Lower lobe of right lung (tissue), 2 donors: ENCODE measurements at regions not wholly inside any gene's neighbourhood (a gene's known extent, or its start where the extent isn't known, plus 50 kb on each side); places are given as distances from the start of the nearest gene placed in this dataset.

Experiments used
- ATAC-seq, 2 donors: fragments of 200-7000 bp; cut with Tn5 transposase; one replicate each; pipeline ENCODE4 v1.9.1; 2020 to 2022; ENCODE audit warnings: mild to moderate bottlenecking in 2 of 2, moderate library complexity in 2 of 2
- DNase-seq: peaks from one replicate; pipeline ENCODE4 v3.0.0-alpha.2; 2020
- H3K27ac ChIP-seq: fragments of 200-600 bp; one replicate; pipeline ENCODE4 v1.8.0; 2022
- H3K27me3 ChIP-seq: fragments of 200-600 bp; one replicate; pipeline ENCODE4 v1.8.0; 2022; ENCODE audit warnings: low read depth
- H3K36me3 ChIP-seq: fragments of 200-600 bp; one replicate; pipeline ENCODE4 v1.8.0; 2022; ENCODE audit warnings: mild to moderate bottlenecking
- H3K4me1 ChIP-seq: fragments of 200-600 bp; one replicate; pipeline ENCODE4 v1.8.0; 2022
- H3K4me3 ChIP-seq: fragments of 200-600 bp; one replicate; pipeline ENCODE4 v1.8.0; 2022; ENCODE audit warnings: mild to moderate bottlenecking
- H3K9me3 ChIP-seq: fragments of 200-600 bp; one replicate; pipeline ENCODE4 v1.8.0; 2022
- CTCF ChIP-seq: fragments of 200-600 bp; IDR thresholded peaks from one replicate; pipeline ENCODE4 v1.8.0; 2022; ENCODE audit warnings: antibody characterized with exemption, mild to moderate bottlenecking
- intact Hi-C: fragments of 100-400 bp; cut with DNase I; formaldehyde crosslinking; loops from one replicate; pipeline ENCODE4 v1.11.0; 2022
- donor health status: DM: no; HTN: yes; CAD: no; lungs with severe emphysema.

- no peaks in the 10 kb centered on the region for H3K27me3 ChIP-seq
- H3K9me3 ChIP-seq: no peaks in the 10 kb centered on the region
- intact Hi-C loops: no loop called here
- DNase-seq (no peak), ATAC-seq (no peak)
- H3K4me3 ChIP-seq: no peak overlapping the region
- no peak overlapping the region for H3K27ac ChIP-seq
- no peaks in the 10 kb centered on the region for H3K4me1 ChIP-seq
- no peak for TF ChIP-seq CTCF
- H3K36me3 ChIP-seq: no peaks in the 10 kb centered on the region
Observed at GRCh38 chr12:127431594-127431993, 835.4 kb upstream of the TMEM132C start.

GRCh38 chr12:127435439-127435838, 831.5 kb upstream of the TMEM132C start:
- intact Hi-C loops: no loop called here
- no peaks in the 10 kb centered on the region for H3K36me3 ChIP-seq
- no peak for DNase-seq
- H3K4me3 ChIP-seq: no peak overlapping the region
- no peak overlapping the region for H3K27ac ChIP-seq
- H3K27me3 ChIP-seq: no peaks in the 10 kb centered on the region
- peaks cover 11% of the 10 kb centered on the region for H3K9me3 ChIP-seq
- ATAC-seq: no peak
- no peaks in the 10 kb centered on the region for H3K4me1 ChIP-seq
- TF ChIP-seq CTCF: no peak

GRCh38 chr12:127438512-127439244, 828.3 kb upstream of the TMEM132C start:
- Histone ChIP-seq H3K27ac (no peak overlapping the region), H3K36me3 (no peaks in the 10 kb centered on the region), H3K4me3 (no peak overlapping the region), H3K4me1 (no peaks in the 10 kb centered on the region), H3K27me3 (no peaks in the 10 kb centered on the region), H3K9me3 (peaks cover 11% of the 10 kb centered on the region)
- intact Hi-C loops: no loop called here
- DNase-seq (no peak), ATAC-seq (no peak)
- no peak for TF ChIP-seq CTCF

GRCh38 chr12:127445581-127446139, 821.3 kb upstream of the TMEM132C start:
- DNase-seq: no peak
- no peak for ATAC-seq
- Histone ChIP-seq H3K4me1 (no peaks in the 10 kb centered on the region), H3K27me3 (no peaks in the 10 kb centered on the region), H3K27ac (no peak overlapping the region), H3K9me3 (no peaks in the 10 kb centered on the region), H3K4me3 (no peak overlapping the region), H3K36me3 (no peaks in the 10 kb centered on the region)
- TF ChIP-seq CTCF: no peak
- intact Hi-C loops: no loop called here

- Histone ChIP-seq H3K9me3 (no peaks in the 10 kb centered on the region), H3K27me3 (peaks cover 9% of the 10 kb centered on the region), H3K36me3 (no peaks in the 10 kb centered on the region), H3K4me3 (no peak overlapping the region), H3K4me1 (no peaks in the 10 kb centered on the region), H3K27ac (no peak overlapping the region)
- DNase-seq: no peak
- TF ChIP-seq CTCF: no peak
- intact Hi-C loops: no loop called here
- no peak for ATAC-seq
Observed at GRCh38 chr12:127448906-127449305, 818.1 kb upstream of the TMEM132C start.
